ENCODE measurements at regions not wholly inside any gene's neighbourhood (a gene's known extent, or its start where the extent isn't known, plus 50 kb on each side); places are given as distances from the start of the nearest gene placed in this dataset.

- DNase-seq = no peak
Observed at GRCh38 chr22:27193636-27194035, 536.2 kb downstream of the MIAT start.

GRCh38 chr22:27194096-27194748 is 536.8 kb downstream of the MIAT start:
- no peak for DNase-seq

- no peak for DNase-seq
Observed at GRCh38 chr22:27195094-27195493, 537.7 kb downstream of the MIAT start.

- no peak for DNase-seq
Observed at GRCh38 chr22:27195494-27195893, 538.1 kb downstream of the MIAT start.

- DNase-seq = no peak
Observed at GRCh38 chr22:27196606-27197005, 539.2 kb downstream of the MIAT start.

- no peak for DNase-seq
Observed at GRCh38 chr22:27197052-27197451, 539.7 kb downstream of the MIAT start.

GRCh38 chr22:27197618-27198017 is 540.2 kb downstream of the MIAT start:
- DNase-seq = no peak

GRCh38 chr22:27198518-27199035 is 541.2 kb downstream of the MIAT start:
- DNase-seq = no peak

GRCh38 chr22:27199354-27199753 is 542.0 kb downstream of the MIAT start:
- no peak for DNase-seq

GRCh38 chr22:27201276-27201675 is 543.9 kb downstream of the MIAT start:
- no peak for DNase-seq

- no peak for DNase-seq
Observed at GRCh38 chr22:27201741-27202140, 544.4 kb downstream of the MIAT start.

GRCh38 chr22:27203276-27203660 is 545.9 kb downstream of the MIAT start:
- no peak for DNase-seq

GRCh38 chr22:27204280-27204679 is 546.9 kb downstream of the MIAT start:
- no peak for DNase-seq

- no peak for DNase-seq
Observed at GRCh38 chr22:27204817-27205216, 547.4 kb downstream of the MIAT start.

- DNase-seq = no peak
Observed at GRCh38 chr22:27205492-27206373, 548.3 kb downstream of the MIAT start.

GRCh38 chr22:27206374-27207133 is 549.2 kb downstream of the MIAT start:
- DNase-seq = no peak

GRCh38 chr22:27207266-27207665 is 549.9 kb downstream of the MIAT start:
- DNase-seq = no peak

GRCh38 chr22:27207907-27208306 is 550.5 kb downstream of the MIAT start:
- no peak for DNase-seq

GRCh38 chr22:27210111-27210730 is 552.8 kb downstream of the MIAT start:
- DNase-seq = no peak

GRCh38 chr22:27212102-27212501 is 554.7 kb downstream of the MIAT start:
- DNase-seq = no peak

- no peak for DNase-seq
Observed at GRCh38 chr22:27212617-27213177, 555.3 kb downstream of the MIAT start.

All from nucleus accumbens (tissue), 56 donors.